ENCODE measurements at regions not wholly inside any gene's neighbourhood (a gene's known extent, or its start where the extent isn't known, plus 50 kb on each side); places are given as distances from the start of the nearest gene placed in this dataset.
"Not testable (repeated sequence)": the region's sequence is repeated elsewhere in the genome, so short reads cannot be mapped to it uniquely, and the experiment has no call there.

DNA sequence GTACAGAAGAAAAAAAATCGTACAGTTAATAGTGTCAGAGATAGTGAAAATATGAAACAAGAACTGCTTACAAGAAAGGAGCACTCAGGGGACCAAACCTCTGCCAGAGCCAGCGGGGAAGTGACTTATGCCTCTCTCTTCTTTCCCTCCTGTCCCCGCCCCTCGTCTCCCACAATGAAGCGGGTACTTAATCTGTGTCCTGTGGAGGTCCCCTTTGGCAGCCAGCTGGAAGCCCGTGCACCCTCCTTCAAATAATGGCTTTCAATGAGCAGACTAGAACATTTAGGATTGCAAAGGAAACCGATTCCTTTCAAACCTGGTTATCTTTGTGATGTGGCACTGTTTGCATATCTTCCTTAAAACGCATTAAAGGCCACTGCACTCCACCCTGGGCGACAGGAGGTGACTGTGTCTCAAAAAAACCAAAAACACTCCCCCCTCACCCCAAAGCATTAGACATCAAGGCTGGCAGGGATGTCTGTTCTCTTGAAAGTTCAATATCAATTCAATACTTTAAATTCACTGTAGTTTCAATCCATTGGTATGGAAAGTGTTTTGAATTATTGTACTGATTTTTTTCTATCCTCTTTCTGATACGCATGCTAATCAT is 51.7 kb downstream of the PPIAL4C start:
- not testable (repeated sequence) for FAIRE-seq; DNase-seq (ENCODE audit: extremely low spot score, insufficient read length, low read depth)

DNA sequence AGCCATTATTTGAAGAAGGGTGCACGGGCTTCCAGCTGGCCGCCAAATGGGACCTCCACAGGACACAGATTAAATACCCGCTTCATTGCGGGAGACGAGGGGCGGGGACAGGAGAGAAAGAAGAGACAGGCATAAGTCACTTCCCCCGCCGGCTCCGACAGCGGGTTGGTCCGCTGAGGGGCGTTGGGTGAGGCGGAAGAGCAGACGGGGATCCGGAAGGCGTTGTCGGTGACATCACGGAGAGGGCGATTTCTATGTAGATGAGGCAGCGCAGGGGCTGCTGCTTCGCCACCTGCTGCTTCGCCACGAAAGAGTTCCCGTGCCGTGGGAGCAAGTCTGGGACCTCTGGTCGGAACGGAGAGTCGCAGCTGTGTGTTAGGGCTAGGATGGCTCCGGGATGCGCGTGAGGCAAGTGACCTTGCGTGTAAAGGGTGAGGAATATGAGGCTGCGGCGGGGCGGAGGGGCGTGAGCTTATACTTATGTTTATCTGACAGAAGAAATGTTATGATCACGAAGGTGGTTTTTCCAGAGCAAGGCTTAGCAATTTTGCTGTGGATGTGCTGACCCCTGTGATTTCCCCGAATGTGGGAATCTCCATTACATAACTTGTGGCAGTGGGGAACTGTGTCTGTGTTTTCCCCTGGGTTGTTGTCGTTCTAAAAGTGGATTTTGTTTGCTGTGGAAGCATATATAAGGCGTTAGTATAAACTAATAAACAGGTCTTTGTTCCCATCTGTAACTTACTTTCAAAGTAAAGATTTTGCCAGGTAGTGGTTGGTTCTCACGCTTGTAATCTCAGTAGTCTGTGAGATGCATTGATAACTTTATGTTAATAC is 52.9 kb downstream of the PPIAL4C start:
- FAIRE-seq; DNase-seq (ENCODE audit: extremely low spot score, insufficient read length, low read depth): not testable (repeated sequence)

DNA sequence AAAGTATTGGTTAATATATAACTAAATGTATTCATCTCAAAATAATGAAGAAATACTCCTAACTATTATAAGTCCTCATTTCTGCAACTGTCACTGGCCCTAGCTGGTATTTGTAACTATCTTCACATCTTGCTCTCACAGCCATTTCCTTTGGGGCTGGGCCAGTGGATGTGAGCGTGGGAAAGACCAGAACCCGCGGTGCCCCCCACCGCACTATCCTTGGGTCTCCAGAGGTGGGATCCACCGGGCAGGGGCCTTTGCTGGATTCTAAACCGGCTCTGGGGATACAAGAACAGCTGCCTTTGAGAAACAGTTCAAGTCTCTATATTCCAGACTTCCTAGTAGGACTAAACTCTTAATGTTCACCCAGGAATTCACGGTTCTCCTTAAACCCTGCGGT is 54.8 kb downstream of the PPIAL4C start:
- DNase-seq (ENCODE audit: extremely low spot score, insufficient read length, low read depth); FAIRE-seq: not testable (repeated sequence)

DNA sequence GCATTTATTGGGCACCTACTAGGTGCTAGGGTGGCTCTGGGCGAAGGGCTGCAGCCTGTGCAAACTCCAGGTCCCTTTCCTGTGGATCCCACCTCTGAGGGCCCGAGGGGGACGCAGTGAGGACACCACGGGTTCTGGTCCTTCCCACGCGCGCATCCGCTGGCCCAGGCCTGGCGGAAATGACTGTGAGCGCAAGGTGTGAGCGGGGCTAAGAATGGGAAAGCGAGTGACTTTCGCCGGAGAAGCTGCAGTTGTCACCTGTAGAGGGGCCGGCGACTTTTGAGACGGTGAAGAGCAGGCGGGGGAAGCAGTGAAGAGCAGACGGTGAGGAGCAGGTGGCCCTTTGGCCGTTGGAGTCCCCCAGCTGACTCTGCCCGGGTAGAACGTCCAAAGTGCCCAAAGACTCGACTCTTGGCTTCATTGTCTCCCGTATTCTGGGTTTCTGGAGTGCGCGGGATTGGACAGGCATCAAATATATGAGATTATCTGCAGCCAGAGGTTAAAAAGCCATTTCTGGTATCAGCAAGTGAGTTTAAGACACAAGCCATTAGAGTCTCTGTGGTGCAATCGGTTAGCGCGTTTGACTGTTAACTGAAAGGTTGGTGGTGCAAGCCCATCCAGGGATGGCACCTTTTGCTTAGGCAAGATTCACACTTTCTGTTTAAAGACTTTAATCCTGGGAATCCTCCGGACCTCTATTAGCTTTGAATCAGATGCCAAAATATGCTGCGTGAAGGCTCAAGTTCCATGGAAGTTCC is 55.4 kb downstream of the PPIAL4C start:
- not testable (repeated sequence) for DNase-seq (ENCODE audit: extremely low spot score, insufficient read length, low read depth); FAIRE-seq

DNA sequence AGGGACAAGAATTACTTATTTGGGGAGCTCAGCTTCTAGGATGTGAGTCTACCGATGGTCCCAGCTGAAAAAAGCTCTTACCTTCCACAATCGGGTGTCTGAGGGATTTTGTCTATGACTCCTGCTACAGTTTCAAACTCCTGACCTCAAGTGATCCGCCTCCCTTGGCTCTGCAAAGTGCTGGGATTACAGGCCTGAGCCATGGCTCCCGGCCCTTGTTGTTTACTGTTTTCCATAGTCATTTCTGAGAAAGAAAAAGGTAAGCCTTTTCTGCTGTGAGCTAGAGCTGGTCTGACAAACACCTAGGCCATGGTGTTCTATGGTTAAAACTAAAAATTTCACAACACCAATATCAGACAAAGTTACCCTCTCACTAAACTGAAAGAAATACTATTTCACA is 57.5 kb downstream of the PPIAL4C start:
- not testable (repeated sequence) for DNase-seq (ENCODE audit: extremely low spot score, insufficient read length, low read depth); FAIRE-seq

DNA sequence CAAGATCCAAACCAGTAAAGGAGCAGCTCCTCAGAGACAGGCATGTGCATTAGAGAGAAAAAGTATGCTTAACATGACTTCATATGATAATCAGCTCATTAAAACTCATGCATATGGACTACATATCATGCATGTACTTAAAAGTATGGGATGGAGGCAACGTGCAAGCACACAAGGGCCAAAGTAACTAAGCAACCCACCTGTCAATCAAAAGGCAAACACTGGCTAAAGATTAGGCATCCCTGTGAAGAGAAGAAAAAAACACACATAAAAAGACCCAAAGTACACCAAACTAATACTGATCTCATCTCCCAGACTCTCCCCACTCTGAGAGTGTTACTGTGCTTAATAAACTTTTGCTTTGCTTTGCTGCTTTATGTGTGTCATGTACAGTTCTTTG is 61.2 kb downstream of the PPIAL4C start:
- not testable (repeated sequence) for FAIRE-seq

DNA sequence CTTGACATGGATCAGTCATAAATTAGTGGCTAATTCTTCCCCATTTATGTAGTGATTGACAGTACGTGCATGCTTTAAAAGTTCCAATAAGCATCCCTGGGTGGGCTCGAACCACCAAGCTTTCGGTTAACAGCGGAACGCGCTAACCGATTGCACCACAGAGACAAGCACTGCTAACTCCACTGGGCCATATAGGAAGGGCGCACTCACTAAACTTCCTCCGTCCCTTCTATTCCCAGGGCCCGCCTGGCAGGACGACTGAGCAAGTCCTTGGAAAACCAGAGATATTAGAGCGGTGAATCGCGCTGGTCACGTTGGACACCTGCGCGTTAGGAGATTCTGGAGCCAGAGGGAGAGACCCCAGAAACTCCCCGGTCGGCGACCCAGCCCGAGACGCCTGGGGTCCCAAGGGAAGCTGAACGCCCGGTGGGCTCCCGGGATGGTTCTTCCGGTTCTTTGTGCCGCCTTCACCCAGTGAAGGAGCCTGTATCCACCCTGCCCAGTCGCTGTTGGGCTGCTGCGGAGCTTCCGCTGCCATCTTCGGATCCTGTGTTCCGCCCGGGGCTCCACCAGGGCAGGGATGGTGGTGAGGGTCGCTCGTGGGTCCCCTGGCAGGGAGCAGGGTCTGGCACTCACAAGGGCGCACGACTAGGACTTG is 62.8 kb downstream of the PPIAL4C start:
- not testable (repeated sequence) for DNase-seq (ENCODE audit: extremely low spot score, insufficient read length, low read depth); FAIRE-seq

More for the DNA sequence above, 61.2 kb downstream of the PPIAL4C start:
- not testable (repeated sequence) for DNase-seq (ENCODE audit: extremely low spot score, insufficient read length, low read depth)

DNA sequence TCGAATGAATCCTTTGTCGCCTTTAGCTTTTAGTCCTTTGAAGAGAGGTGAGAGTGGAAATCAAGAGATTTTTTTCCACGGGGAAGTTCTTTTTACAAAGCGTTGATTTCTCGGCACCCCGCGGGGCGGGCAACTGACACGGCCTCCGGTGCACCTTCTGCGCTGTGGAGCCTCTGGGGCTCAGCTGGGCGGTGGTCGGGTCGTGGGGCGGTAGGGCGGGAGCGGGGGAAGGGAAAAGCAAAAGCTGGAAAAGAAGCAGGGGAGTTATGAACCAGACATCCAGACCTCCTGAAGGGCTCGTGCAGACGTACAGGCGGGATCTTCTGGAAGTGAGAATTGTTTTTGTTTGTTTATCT is 63.3 kb downstream of the PPIAL4C start:
- DNase-seq (ENCODE audit: extremely low spot score, insufficient read length, low read depth); FAIRE-seq: not testable (repeated sequence)

DNA sequence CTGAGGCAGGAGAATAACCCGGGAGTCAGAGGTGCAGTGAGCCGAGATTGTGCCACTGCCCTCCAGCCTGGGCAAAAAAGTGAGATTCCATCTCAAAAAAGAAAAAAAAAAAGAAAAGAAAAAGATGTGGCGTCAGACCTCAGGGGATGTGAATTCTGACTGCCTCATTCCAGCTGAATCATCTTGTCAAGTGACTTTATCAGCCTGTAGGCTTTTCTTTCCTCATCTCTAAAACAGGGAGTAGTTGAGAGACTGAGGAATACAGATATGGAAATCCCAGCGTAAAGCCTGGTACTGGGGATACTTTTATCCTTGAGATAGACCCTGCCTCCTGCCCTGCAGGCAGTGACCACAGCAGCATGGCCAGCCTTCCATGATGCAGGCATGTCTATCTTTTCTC is 74.1 kb downstream of the PPIAL4C start:
- not testable (repeated sequence) for DNase-seq (ENCODE audit: extremely low spot score, insufficient read length, low read depth); FAIRE-seq

DNA sequence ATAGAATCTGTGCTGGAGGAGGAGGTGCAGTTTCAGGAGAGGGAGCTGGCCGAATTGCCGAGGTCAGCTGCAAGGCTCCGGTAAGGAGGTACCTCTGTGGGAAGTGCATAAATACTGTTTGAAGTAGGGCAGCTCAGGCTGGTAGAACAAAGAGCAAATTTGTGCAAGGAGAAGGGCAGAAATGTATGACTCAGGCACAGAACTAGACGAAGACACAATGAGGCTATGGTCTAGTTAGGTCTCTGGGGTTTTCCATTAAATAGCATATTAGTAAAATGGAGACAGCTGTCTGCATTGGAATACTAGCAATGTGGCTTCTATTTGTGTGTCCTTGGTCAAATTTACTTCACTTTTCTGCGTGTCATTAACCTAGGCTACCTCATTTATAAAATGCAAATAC is 74.5 kb downstream of the PPIAL4C start:
- FAIRE-seq; DNase-seq (ENCODE audit: extremely low spot score, insufficient read length, low read depth): not testable (repeated sequence)

DNA sequence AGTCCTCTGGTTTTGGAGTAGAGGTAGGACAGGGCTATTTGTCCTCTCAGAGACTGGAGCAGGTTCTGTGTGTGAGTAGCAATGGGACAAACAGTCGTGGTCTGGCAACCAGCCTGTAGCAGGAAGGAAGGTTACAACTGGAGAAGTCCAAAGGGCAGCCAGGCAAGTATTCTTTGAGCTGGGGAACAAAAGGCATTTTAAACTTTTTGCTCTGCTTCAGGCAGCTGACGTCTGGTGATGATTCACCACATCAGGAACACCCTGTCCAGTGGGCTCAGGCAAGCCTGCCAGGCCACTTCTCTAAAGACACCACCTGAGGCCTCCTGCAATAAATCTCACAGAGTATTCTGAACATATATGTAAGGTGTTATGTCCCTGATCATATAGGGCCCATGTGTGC is 81.0 kb downstream of the PPIAL4C start:
- FAIRE-seq; DNase-seq (ENCODE audit: extremely low spot score, insufficient read length, low read depth): not testable (repeated sequence)

DNA sequence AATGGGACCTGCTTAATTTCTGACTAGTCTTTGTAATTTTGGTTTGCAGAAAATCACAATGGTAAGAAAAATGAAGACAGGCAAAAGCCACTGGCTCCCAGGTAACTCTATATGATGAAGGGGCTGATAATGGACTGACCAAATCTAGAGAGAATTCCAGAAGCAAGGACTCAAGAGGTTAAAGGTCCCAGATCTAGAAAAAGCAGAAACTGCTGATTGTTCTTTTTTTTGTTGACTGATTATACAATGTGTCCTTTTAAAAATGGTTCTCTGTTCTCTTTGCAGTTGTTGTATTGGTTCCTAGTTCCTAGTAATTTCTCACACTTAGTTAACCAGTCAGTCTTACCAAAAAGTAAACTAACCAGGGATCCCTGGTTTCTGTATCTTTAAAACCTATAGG is 81.4 kb downstream of the PPIAL4C start:
- FAIRE-seq; DNase-seq (ENCODE audit: extremely low spot score, insufficient read length, low read depth): not testable (repeated sequence)

DNA sequence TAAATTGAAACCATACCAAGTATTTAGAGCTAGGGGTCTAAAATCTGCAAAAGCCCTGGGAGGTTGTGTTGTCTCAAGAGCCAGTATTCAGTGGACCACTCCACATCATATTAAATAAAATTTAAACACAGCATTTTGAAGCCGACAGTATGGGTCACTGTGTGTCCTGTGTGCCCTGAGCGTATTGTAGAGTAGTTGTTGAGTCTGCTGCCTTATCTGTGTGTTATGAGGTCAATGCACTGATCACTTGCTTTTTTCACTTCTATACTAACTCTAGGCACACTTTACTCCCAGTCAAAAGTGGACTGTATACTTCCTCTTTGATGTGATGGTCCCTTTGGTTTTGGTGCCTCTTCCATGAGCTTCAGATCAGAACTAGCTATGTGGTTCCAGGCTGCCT is 81.9 kb downstream of the PPIAL4C start:
- DNase-seq (ENCODE audit: extremely low spot score, insufficient read length, low read depth); FAIRE-seq: not testable (repeated sequence)

DNA sequence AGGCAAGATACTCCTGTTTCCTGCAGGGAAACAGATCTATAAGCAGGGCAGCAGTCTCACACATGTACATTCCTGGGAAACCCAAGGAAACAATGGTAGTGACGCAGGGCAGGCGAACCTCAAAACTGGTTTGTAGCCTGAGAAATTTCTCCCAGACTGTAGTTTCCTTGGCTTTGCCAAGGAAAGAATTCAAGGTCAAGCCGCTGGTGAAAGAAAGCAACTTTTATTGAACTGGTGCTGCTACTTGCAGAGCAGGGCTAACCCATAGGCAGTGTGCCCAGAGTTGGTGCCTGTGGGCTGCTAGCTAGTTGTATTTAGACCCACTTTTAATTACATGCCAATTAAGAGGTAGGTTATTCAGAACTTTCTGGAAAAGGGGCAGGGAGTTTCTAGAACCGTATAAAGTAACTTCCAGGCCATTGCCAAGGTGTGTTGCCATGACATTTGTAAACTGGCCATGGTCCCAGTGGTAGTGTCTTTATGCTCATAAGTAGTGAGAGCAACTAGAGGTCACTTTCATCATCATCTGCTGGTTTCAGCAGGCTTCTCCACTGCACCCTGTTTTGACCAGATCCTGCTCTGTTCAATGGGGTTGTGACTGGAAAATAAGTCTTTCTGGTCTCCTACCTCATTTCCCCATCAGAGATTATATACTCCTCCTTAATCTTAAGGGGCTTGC is 89.7 kb downstream of the PPIAL4C start:
- FAIRE-seq = not testable (repeated sequence)

DNA sequence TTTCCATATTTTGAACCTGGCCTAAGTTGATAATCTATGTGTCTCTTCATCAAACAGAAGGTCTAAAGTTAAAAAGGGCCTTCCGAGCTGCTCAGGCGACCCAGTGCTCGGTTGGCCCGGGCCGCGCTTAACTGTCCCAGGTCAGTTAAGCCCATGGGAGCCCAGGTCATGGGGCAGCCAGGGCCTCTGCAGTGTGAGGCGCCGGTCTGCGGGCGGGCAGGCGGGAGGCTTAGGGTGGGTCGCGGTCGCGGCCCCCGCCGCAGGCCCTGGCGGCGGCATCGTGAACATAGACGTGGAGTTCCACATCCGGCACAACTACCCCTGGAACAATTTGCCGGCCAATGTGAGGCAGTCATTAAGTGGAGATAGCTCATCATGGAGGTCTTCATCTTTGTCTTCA is 91.3 kb downstream of the PPIAL4C start:
- not testable (repeated sequence) for DNase-seq (ENCODE audit: extremely low spot score, insufficient read length, low read depth); FAIRE-seq

More for the DNA sequence above, 89.7 kb downstream of the PPIAL4C start:
- not testable (repeated sequence) for DNase-seq (ENCODE audit: extremely low spot score, insufficient read length, low read depth)

DNA sequence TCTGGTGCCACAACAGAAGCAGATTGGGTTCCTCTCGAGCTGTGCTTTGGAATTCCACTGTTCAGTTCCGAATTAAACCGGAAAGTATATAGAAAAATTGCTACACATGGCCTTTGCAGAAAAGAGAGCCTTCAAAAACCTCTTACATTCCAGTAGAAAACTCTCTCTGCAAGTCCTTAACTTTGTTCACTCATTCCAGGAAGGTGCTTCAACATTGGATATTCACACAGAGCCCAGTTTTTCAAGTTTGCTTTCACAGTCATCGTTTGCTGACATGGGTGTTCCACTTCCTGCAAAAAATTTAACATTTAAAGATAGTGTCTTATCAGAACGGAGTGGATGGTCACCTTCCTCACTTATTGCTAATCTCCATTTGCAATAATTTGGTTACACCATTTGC is 93.7 kb downstream of the PPIAL4C start:
- not testable (repeated sequence) for FAIRE-seq; DNase-seq (ENCODE audit: extremely low spot score, insufficient read length, low read depth)

DNA sequence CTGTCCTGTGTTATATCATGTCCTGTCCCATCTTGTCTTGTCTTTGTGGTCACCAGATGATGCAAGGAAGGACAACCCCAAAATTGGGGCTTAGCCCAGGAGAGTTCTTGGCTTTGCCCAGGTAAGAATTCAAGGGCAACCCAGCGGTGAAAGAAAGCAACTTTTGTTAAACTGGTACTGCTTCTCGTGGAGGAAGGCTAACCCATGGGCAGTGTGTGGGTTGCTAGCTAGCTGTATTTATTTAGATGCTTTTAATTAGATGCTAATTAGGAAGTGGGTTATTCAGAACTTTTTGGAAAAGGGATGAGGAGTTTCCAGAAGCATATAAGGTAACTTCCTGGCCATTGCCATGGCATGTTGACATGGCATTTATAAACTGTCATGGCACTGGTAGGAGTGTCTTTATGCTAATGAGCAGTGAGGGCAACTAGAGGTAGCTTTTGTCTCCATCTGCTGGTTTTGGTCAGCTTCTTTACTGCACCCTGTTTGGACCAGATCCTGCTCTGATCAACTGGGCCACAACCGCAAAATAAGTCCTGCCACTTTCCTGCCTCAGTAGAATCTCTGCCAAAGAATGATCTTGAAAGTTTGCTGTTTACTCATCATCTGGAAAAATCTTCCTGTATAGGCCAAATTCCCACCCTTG is 95.8 kb upstream of the FCGR1A start:
- FAIRE-seq = peak; percentile 42
- not testable (repeated sequence) for DNase-seq (ENCODE audit: extremely low spot score, insufficient read length, low read depth)

DNA sequence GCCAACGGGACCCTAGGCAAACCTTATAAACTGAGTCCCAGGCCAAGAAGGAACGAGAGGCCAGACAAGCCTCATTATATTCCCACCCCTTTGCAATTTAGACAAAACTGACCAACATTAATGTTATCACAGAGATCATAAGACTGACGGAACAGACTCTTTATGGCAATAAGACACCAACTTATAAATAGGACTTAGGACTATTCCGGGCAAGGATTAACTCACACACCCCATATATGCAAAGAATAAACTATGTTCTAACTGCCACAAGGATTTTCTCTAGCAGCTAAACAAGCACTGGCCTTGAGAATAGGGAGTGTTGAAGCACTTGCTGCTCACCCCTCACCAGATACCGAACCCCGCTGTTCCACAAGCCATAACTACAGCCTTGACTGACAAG is 91.1 kb upstream of the FCGR1A start:
- FAIRE-seq; DNase-seq (ENCODE audit: extremely low spot score, insufficient read length, low read depth): not testable (repeated sequence)

All from GM18507 (cell line).